ENCODE measurements at regions not wholly inside any gene's neighbourhood (a gene's known extent, or its start where the extent isn't known, plus 50 kb on each side); places are given as distances from the start of the nearest gene placed in this dataset.

DNA sequence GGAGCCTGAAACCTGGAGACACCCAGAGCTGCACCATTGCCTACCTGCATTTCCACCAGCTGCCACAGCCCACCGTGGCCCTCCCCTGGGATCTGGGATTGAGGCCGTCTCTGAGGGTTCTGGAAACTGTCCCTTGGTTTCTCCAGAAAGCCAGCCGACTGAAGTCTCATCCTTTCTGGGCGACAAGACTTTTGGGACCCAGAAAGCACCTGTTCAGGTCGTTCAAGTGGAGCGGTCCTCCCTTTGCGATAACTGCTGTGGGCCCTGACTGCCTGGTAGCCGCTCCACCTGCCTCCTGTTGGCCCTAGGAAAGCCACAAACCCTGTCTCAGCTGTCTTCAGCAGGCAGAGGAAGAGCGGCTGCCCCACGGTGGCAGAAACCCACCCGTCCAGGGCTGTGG, 346.0 kb upstream of the MKI67 start:
- TF ChIP-seq, protein P1, sequence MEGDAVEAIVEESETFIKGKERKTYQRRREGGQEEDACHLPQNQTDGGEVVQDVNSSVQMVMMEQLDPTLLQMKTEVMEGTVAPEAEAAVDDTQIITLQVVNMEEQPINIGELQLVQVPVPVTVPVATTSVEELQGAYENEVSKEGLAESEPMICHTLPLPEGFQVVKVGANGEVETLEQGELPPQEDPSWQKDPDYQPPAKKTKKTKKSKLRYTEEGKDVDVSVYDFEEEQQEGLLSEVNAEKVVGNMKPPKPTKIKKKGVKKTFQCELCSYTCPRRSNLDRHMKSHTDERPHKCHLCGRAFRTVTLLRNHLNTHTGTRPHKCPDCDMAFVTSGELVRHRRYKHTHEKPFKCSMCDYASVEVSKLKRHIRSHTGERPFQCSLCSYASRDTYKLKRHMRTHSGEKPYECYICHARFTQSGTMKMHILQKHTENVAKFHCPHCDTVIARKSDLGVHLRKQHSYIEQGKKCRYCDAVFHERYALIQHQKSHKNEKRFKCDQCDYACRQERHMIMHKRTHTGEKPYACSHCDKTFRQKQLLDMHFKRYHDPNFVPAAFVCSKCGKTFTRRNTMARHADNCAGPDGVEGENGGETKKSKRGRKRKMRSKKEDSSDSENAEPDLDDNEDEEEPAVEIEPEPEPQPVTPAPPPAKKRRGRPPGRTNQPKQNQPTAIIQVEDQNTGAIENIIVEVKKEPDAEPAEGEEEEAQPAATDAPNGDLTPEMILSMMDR (IDR thresholded peaks at IDR 0.05), result no peak
- no peak for TF ChIP-seq POLR2A (IDR thresholded peaks at IDR 0.05)
